ENCODE measurements at regions not wholly inside any gene's neighbourhood (a gene's known extent, or its start where the extent isn't known, plus 50 kb on each side); places are given as distances from the start of the nearest gene placed in this dataset.
A peak's percentile ranks its signal among the peaks of the same experiment; 100 is the strongest.

- no peak overlapping the region for H3K27ac Mint-ChIP-seq
- peaks cover 0 to 6% (median 5%) of the 10 kb centered on the region in 3 donors for H3K4me1 Mint-ChIP-seq
- H3K27me3 Mint-ChIP-seq: no peaks in the 10 kb centered on the region
- no peak overlapping the region for H3K4me3 Mint-ChIP-seq
- H3K36me3 Mint-ChIP-seq: no peaks in the 10 kb centered on the region
- no peaks in the 10 kb centered on the region for H3K9me3 Mint-ChIP-seq
These were observed 73.1 kb upstream of the GALNT2 start for GRCh38 chr1:229993894-229994293.

- no peaks in the 10 kb centered on the region for H3K4me1 Mint-ChIP-seq
- no peak overlapping the region for H3K4me3 Mint-ChIP-seq
- H3K27me3 Mint-ChIP-seq: peaks cover 3% of the 10 kb centered on the region
- H3K27ac Mint-ChIP-seq: no peak overlapping the region
- no peaks in the 10 kb centered on the region for H3K36me3 Mint-ChIP-seq
- H3K9me3 Mint-ChIP-seq: no peaks in the 10 kb centered on the region
These were observed 67.9 kb upstream of the GALNT2 start for GRCh38 chr1:229999004-229999670.

- peaks cover 0 to 3% (median 0%) of the 10 kb centered on the region in 3 donors for H3K4me1 Mint-ChIP-seq
These were observed 66.4 kb upstream of the GALNT2 start for GRCh38 chr1:230000493-230001184.

GRCh38 chr1:230002164-230002803 is 64.8 kb upstream of the GALNT2 start:
- H3K27ac Mint-ChIP-seq: no peak overlapping the region
- H3K4me1 Mint-ChIP-seq: peaks cover 0 to 3% (median 0%) of the 10 kb centered on the region in 3 donors
- H3K9me3 Mint-ChIP-seq: peaks cover 0 to 2% (median 0%) of the 10 kb centered on the region in 3 donors
- no peak overlapping the region for H3K4me3 Mint-ChIP-seq
- H3K36me3 Mint-ChIP-seq: peaks cover 3% of the 10 kb centered on the region
- peaks cover 10% of the 10 kb centered on the region for H3K27me3 Mint-ChIP-seq

More at GRCh38 chr1:230000493-230001184, 66.4 kb upstream of the GALNT2 start:
- peaks cover 5% of the 10 kb centered on the region for H3K27me3 Mint-ChIP-seq
- H3K9me3 Mint-ChIP-seq: peaks cover 0 to 2% (median 0%) of the 10 kb centered on the region in 3 donors
- no peak overlapping the region for H3K4me3 Mint-ChIP-seq
- H3K27ac Mint-ChIP-seq: no peak overlapping the region
- H3K36me3 Mint-ChIP-seq: peaks cover 3% of the 10 kb centered on the region

- H3K9me3 Mint-ChIP-seq: peaks cover 0 to 2% (median 0%) of the 10 kb centered on the region in 3 donors
- H3K4me1 Mint-ChIP-seq: peaks cover 0 to 3% (median 0%) of the 10 kb centered on the region in 3 donors
- peaks cover 17% of the 10 kb centered on the region for H3K27me3 Mint-ChIP-seq
- H3K36me3 Mint-ChIP-seq: peaks cover 3% of the 10 kb centered on the region
- H3K4me3 Mint-ChIP-seq: no peak overlapping the region
- no peak overlapping the region for H3K27ac Mint-ChIP-seq
These were observed 63.6 kb upstream of the GALNT2 start for GRCh38 chr1:230003409-230003808.

- Mint-ChIP-seq H3K36me3 (peaks cover 3% of the 10 kb centered on the region), H3K27ac (no peak overlapping the region), H3K4me3 (no peak overlapping the region), H3K27me3 (peaks cover 15% of the 10 kb centered on the region), H3K9me3 (peaks cover 0 to 2% (median 0%) of the 10 kb centered on the region in 3 donors), H3K4me1 (peaks cover 0 to 3% (median 0%) of the 10 kb centered on the region in 3 donors)
These were observed 62.0 kb upstream of the GALNT2 start for GRCh38 chr1:230005040-230005439.

GRCh38 chr1:230008721-230009120 is 58.3 kb upstream of the GALNT2 start:
- Mint-ChIP-seq H3K36me3 (peaks cover 3% of the 10 kb centered on the region), H3K4me1 (peaks cover 0 to 3% (median 0%) of the 10 kb centered on the region in 3 donors), H3K27me3 (peaks cover 17% of the 10 kb centered on the region), H3K9me3 (peaks cover 0 to 2% (median 0%) of the 10 kb centered on the region in 3 donors), H3K27ac (no peak overlapping the region), H3K4me3 (no peak overlapping the region)

- Mint-ChIP-seq H3K9me3 (no peaks in the 10 kb centered on the region), H3K4me1 (no peaks in the 10 kb centered on the region)
These were observed 57.3 kb upstream of the GALNT2 start for GRCh38 chr1:230009611-230010313.

GRCh38 chr1:230010603-230011332 is 56.3 kb upstream of the GALNT2 start:
- peaks cover 15% of the 10 kb centered on the region for H3K27me3 Mint-ChIP-seq
- H3K27ac Mint-ChIP-seq: no peak overlapping the region
- H3K36me3 Mint-ChIP-seq: no peaks in the 10 kb centered on the region
- no peaks in the 10 kb centered on the region for H3K9me3 Mint-ChIP-seq
- no peaks in the 10 kb centered on the region for H3K4me1 Mint-ChIP-seq
- no peak overlapping the region for H3K4me3 Mint-ChIP-seq

More at GRCh38 chr1:230009611-230010313, 57.3 kb upstream of the GALNT2 start:
- H3K36me3 Mint-ChIP-seq: no peaks in the 10 kb centered on the region
- H3K27ac Mint-ChIP-seq: no peak overlapping the region
- peaks cover 15% of the 10 kb centered on the region for H3K27me3 Mint-ChIP-seq
- H3K4me3 Mint-ChIP-seq: no peak overlapping the region

GRCh38 chr1:230011333-230012092 is 55.5 kb upstream of the GALNT2 start:
- Mint-ChIP-seq H3K9me3 (no peaks in the 10 kb centered on the region), H3K4me1 (no peaks in the 10 kb centered on the region), H3K4me3 (peak overlapping the region in 1 of 4 donors; percentile 24), H3K27me3 (peaks cover 15% of the 10 kb centered on the region), H3K36me3 (no peaks in the 10 kb centered on the region), H3K27ac (no peak overlapping the region)

- H3K4me3 Mint-ChIP-seq: no peak overlapping the region
- H3K27me3 Mint-ChIP-seq: peaks cover 11% of the 10 kb centered on the region
- H3K27ac Mint-ChIP-seq: no peak overlapping the region
- no peaks in the 10 kb centered on the region for H3K36me3 Mint-ChIP-seq
- no peaks in the 10 kb centered on the region for H3K9me3 Mint-ChIP-seq
- no peaks in the 10 kb centered on the region for H3K4me1 Mint-ChIP-seq
These were observed 55.0 kb upstream of the GALNT2 start for GRCh38 chr1:230012093-230012393.

- Mint-ChIP-seq H3K27ac (no peak overlapping the region), H3K27me3 (peaks cover 5% of the 10 kb centered on the region), H3K4me1 (no peaks in the 10 kb centered on the region), H3K9me3 (no peaks in the 10 kb centered on the region), H3K4me3 (no peak overlapping the region), H3K36me3 (no peaks in the 10 kb centered on the region)
These were observed 54.3 kb upstream of the GALNT2 start for GRCh38 chr1:230012741-230013140.

- no peaks in the 10 kb centered on the region for H3K9me3 Mint-ChIP-seq
- H3K4me1 Mint-ChIP-seq: no peaks in the 10 kb centered on the region
- H3K4me3 Mint-ChIP-seq: no peak overlapping the region
- no peaks in the 10 kb centered on the region for H3K36me3 Mint-ChIP-seq
- no peak overlapping the region for H3K27ac Mint-ChIP-seq
- H3K27me3 Mint-ChIP-seq: peaks cover 8% of the 10 kb centered on the region
These were observed 50.9 kb upstream of the GALNT2 start for GRCh38 chr1:230016159-230016558.
